ENCODE measurements at regions not wholly inside any gene's neighbourhood (a gene's known extent, or its start where the extent isn't known, plus 50 kb on each side); places are given as distances from the start of the nearest gene placed in this dataset.

DNA sequence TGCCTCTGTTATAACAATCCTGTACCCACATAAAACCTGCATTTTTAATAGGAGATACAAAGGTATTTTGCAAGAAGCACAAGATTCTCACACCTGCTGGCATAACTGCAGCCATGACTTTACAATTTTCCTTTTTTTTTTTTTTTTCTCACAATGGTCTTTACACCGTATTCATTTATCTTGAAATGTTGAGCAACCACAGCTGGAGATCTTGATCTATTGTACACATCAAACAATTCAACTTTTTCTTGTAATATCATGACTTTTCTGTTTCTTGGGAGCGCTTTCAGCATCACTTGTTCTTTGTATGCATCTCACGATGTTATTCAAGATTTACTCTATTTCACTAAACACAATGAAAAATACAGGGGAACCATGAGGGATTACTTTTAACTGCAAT lies 651.4 kb downstream of the KCNT2 start (continued):
- TF ChIP-seq HDAC6 (IDR thresholded peaks at IDR 0.05; ENCODE audit: unreplicated experiment) (no peak), STAT1 (conservative IDR thresholded peaks at IDR 0.05) (no peak), IKZF2 (IDR thresholded peaks at IDR 0.05) (no peak)
- TF ChIP-seq, protein P1, sequence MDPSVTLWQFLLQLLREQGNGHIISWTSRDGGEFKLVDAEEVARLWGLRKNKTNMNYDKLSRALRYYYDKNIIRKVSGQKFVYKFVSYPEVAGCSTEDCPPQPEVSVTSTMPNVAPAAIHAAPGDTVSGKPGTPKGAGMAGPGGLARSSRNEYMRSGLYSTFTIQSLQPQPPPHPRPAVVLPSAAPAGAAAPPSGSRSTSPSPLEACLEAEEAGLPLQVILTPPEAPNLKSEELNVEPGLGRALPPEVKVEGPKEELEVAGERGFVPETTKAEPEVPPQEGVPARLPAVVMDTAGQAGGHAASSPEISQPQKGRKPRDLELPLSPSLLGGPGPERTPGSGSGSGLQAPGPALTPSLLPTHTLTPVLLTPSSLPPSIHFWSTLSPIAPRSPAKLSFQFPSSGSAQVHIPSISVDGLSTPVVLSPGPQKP (IDR thresholded peaks at IDR 0.05; ENCODE audit: low read depth, low read length) = no peak

DNA sequence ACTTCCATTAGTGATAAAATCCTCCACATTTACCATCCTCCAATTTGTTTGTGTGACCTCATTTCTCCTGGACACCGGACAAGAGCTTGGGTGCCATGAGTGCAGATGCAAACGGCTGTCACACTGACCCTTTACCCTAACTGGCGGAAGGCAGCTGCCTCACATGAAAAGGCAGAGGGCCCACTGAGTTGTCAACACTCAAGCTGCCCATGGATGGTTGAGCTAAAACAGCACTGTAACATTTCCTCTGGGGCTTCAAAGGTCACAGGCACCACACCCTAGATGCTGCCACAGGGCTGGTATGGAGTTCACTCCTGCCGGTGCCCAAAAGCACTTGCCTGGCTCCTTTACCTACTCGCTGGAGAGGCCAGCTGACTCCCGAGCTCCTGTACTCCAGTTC lies 653.4 kb downstream of the KCNT2 start:
- H3K9me3 ChIP-seq (replicated peaks; ENCODE audit: control insufficient read depth, insufficient read depth, low read length) = no peaks in the 10 kb centered on the region
- H3K27me3 ChIP-seq (replicated peaks in 1 of 2; ENCODE audit: control insufficient read depth in 2 of 2, insufficient read depth in 2 of 2, low read length in 1 of 2) = no peaks in the 10 kb centered on the region
- H3K4me2 ChIP-seq (ENCODE audit: control insufficient read depth, insufficient read depth) = no peak overlapping the region
- H3K9ac ChIP-seq (ENCODE audit: control insufficient read depth, insufficient read depth, low read length) = no peak overlapping the region
- no peak for ATAC-seq
- FAIRE-seq = no peak
- 18% methylated on average over 6 of the region's 6 CpGs for WGBS (ENCODE audit: insufficient coverage, insufficient replicate concordance, low lambda C conversion rate, missing lambda C conversion rate)
- ChIA-PET CTCF (no interaction called here), POLR2A (no interaction called here), RAD21 (ENCODE audit: unreplicated experiment) (no interaction called here), SMC1A (ENCODE audit: uncharacterized antibody, unreplicated experiment) (no interaction called here)
- H4K20me1 ChIP-seq (ENCODE audit: control insufficient read depth, insufficient read depth) = no peaks in the 10 kb centered on the region
- no peak overlapping the region for H2AFZ ChIP-seq (ENCODE audit: control insufficient read depth, low read depth, low read length)
- in situ Hi-C loops (cut with MboI) (no loop called here), intact Hi-C loops (cut with micrococcal nuclease; ENCODE audit: unreplicated experiment) (no loop called here)
- no peak overlapping the region for H3K4me3 ChIP-seq
- no peak overlapping the region for H3K27ac ChIP-seq (ENCODE audit: control insufficient read depth, insufficient read depth)
- no peaks in the 10 kb centered on the region for H3K4me1 ChIP-seq (ENCODE audit: control insufficient read depth, insufficient read depth, low read length)
- no peaks in the 10 kb centered on the region for H3K36me3 ChIP-seq (ENCODE audit: control insufficient read depth in 2 of 2, insufficient read depth in 2 of 2, low read length in 1 of 2)
- no peaks in the 10 kb centered on the region for H3K79me2 ChIP-seq (ENCODE audit: control insufficient read depth, insufficient read depth, low read length)
- BruUV-seq (replicated peaks) = no TSS peak
- no peak for DNase-seq (ENCODE audit: low read depth, low spot score)
- no peak for TF ChIP-seq SRF (IDR thresholded peaks at IDR 0.05; ENCODE audit: low read depth in 2 of 2, low read length in 2 of 2)
- no peak for TF ChIP-seq RAD21 (IDR thresholded peaks at IDR 0.05; ENCODE audit: insufficient read depth, low read depth, low read length)
- TF ChIP-seq RAD51 (IDR thresholded peaks at IDR 0.05) = no peak
- TF ChIP-seq ZNF207 (IDR thresholded peaks at IDR 0.05; ENCODE audit: borderline replicate concordance) = no peak
- TF ChIP-seq, protein P2, sequence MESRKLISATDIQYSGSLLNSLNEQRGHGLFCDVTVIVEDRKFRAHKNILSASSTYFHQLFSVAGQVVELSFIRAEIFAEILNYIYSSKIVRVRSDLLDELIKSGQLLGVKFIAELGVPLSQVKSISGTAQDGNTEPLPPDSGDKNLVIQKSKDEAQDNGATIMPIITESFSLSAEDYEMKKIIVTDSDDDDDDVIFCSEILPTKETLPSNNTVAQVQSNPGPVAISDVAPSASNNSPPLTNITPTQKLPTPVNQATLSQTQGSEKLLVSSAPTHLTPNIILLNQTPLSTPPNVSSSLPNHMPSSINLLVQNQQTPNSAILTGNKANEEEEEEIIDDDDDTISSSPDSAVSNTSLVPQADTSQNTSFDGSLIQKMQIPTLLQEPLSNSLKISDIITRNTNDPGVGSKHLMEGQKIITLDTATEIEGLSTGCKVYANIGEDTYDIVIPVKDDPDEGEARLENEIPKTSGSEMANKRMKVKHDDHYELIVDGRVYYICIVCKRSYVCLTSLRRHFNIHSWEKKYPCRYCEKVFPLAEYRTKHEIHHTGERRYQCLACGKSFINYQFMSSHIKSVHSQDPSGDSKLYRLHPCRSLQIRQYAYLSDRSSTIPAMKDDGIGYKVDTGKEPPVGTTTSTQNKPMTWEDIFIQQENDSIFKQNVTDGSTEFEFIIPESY (IDR thresholded peaks at IDR 0.05) = no peak
- TF ChIP-seq SPI1 (IDR thresholded peaks at IDR 0.05; ENCODE audit: borderline replicate concordance, insufficient read depth, low read depth, low read length) = no peak
- TF ChIP-seq GABPA (IDR thresholded peaks at IDR 0.05; ENCODE audit: low read depth) = no peak
- TF ChIP-seq, protein P3, sequence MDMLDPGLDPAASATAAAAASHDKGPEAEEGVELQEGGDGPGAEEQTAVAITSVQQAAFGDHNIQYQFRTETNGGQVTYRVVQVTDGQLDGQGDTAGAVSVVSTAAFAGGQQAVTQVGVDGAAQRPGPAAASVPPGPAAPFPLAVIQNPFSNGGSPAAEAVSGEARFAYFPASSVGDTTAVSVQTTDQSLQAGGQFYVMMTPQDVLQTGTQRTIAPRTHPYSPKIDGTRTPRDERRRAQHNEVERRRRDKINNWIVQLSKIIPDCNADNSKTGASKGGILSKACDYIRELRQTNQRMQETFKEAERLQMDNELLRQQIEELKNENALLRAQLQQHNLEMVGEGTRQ (IDR thresholded peaks at IDR 0.05; ENCODE audit: borderline replicate concordance, low read depth, low read length) = no peak
- TF ChIP-seq, protein P4, sequence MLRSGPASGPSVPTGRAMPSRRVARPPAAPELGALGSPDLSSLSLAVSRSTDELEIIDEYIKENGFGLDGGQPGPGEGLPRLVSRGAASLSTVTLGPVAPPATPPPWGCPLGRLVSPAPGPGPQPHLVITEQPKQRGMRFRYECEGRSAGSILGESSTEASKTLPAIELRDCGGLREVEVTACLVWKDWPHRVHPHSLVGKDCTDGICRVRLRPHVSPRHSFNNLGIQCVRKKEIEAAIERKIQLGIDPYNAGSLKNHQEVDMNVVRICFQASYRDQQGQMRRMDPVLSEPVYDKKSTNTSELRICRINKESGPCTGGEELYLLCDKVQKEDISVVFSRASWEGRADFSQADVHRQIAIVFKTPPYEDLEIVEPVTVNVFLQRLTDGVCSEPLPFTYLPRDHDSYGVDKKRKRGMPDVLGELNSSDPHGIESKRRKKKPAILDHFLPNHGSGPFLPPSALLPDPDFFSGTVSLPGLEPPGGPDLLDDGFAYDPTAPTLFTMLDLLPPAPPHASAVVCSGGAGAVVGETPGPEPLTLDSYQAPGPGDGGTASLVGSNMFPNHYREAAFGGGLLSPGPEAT (IDR thresholded peaks at IDR 0.05; ENCODE audit: low read depth) = no peak
- TF ChIP-seq ASH2L (IDR thresholded peaks at IDR 0.05; ENCODE audit: borderline replicate concordance, low read depth) = no peak
- no peak for TF ChIP-seq POLR2A (IDR thresholded peaks at IDR 0.05; ENCODE audit: low read depth, low read length)
- no peak for TF ChIP-seq MTA3 (IDR thresholded peaks at IDR 0.05; ENCODE audit: borderline replicate concordance, low read length)
- TF ChIP-seq TCF3 (IDR thresholded peaks at IDR 0.05; ENCODE audit: borderline replicate concordance, insufficient read depth, low read depth, low read length) = no peak
- TF ChIP-seq, protein P5, sequence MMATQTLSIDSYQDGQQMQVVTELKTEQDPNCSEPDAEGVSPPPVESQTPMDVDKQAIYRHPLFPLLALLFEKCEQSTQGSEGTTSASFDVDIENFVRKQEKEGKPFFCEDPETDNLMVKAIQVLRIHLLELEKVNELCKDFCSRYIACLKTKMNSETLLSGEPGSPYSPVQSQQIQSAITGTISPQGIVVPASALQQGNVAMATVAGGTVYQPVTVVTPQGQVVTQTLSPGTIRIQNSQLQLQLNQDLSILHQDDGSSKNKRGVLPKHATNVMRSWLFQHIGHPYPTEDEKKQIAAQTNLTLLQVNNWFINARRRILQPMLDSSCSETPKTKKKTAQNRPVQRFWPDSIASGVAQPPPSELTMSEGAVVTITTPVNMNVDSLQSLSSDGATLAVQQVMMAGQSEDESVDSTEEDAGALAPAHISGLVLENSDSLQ (IDR thresholded peaks at IDR 0.05) = no peak
